ENCODE measurements at regions not wholly inside any gene's neighbourhood (a gene's known extent, or its start where the extent isn't known, plus 50 kb on each side); places are given as distances from the start of the nearest gene placed in this dataset.

DNA sequence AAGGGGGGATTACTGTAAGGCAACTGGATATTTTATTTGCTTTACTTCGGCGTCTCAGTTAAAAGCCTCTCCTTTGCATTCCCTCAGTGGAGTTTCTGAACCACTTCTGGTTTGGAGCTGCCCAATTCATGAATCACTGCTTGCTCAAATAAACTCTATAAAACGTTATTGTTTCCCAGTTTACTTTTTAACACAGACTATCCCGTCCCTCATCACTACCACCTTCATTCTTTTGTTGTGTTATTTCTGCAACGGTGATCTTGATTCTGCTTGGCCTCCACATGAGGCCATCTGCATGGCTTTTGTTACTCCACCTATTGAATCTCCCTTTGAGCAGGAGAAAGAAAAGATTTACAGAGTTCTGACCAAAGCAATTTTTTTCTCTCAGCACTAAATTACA lies 104.0 kb upstream of the PLEKHA5 start:
- no peak for DNase-seq

DNA sequence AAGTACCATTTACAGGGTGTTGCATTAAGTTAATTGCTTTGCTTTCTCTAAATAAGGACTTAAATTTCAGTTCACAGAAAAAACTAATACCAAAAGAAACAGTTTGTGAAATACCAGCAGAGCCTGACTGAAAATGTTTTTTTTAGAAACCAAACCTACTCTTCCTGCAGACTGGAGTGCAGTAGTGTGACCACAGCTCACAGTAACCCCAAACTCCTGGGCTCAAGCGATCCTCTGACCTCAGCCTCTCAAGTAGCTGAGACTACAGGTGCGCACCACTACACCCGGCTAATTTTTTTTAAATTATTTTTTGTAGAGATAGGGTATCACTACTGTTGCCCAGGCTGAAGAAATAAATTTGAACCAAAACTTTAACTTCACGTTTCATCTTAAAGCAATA lies 103.5 kb upstream of the PLEKHA5 start:
- no peak for DNase-seq

DNA sequence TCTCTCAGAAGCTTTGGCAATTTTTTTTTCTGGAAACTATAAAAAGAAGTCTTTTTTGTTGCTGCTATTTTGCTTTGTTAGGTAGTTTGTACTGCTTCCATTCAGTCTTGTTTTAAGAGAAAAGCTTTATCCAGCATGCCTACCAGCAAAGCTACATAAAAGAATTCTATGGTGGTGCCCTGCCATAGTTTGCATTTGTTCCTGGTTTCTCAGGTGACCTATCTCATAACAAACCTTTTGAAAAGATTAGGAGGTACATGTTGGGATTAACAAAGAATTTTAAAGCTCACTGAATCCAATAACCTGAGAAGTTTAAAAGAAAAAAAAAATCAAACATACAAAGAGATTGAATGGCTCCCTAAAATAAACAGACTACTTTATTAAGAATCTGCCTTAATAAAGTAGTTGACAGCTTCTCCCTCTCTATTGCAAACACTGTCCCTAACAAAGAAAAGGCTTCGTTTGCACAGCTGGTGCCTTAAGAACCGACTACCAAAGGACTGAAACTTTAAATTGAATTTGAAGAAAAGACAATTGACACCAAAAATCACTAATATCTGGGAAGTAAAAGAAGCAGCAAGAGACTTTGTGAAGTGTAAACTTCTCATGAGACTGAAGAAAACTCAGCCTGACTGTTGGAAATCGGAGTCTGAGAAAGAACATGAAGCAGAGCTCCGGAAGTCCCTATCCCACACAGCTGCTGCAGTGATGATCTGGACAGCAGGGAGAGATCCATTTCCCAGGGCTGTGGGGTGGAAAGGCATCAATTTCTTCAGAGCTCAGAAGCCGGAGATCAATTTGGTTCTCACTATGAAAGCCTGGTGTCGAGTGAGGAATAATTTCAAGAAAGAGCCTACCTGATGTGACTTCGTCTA lies 102.7 kb upstream of the PLEKHA5 start:
- no peak for DNase-seq

DNA sequence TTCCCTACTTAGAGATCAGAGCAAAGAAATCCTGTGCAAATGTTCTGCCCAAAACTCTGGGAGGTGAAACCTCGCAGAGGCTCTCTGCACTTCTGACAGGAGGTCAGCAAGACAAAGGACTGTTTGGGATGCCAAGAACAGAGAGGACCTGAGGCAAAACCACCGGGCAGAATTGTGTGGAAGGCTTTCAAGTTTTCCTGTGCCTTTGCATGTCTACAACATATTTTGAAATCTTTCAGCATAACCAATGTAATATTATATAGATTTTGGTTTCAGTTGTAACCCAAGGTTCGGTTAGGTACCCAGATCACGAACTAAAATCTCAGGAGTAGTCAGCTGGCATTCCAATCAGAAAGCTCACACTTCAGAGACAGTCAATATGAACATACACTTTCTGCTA lies 99.4 kb upstream of the PLEKHA5 start:
- DNase-seq: no peak

DNA sequence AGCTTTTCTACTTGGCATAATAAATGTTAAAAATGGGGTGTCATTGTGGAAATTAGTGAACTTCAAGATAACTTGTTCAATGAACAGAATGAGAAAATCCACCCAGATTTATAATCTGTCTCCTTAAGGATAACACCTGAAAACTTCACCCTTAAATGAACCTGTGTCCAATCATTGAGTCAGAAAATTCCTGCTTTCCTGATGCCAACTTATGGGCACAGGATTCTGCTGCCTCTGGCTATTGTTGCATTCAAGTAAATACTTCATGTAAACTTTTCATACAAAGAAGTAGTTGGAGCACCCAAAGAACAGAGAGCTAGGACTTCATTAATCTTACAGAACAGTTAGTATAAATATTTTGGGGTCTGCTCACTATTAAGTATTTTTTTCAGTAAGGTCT lies 98.9 kb upstream of the PLEKHA5 start:
- DNase-seq: no peak

DNA sequence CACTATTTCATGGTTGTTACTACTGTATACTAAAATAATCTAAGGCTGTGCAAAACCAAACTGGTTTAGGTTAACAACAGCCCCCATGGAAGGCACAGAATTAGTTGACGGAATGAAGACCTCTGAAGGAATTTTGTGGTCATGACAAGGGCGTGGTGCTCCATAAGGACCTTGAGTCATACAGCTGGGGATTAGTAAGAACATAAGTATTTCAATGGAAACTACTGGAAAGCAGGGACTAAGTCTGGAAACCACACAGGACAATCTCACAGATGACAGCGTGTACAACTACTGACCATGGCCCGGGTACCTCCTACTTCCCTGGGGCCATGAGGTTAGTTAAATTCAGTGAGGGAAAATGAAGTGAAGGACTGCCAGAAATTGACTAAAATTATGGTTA lies 98.5 kb upstream of the PLEKHA5 start:
- no peak for DNase-seq

DNA sequence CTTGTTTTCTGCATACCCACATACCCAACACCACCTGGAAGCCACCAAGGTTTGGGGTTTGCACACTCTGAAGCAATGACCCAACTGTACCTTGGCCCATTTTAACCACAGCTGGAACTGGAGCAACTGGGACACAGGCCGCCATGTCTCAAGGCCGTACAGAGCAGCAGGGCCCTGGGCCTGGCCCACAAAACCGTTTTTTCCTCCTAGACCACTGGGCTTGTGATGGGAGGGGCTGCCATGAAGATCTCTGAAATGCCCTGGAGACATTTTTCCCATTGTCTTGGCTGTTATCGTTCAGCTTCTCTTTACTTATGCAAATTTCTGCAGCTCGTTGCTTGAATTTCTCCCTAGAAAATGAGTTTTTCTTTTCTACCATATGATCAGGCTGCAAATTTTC lies 96.7 kb upstream of the PLEKHA5 start:
- no peak for DNase-seq

DNA sequence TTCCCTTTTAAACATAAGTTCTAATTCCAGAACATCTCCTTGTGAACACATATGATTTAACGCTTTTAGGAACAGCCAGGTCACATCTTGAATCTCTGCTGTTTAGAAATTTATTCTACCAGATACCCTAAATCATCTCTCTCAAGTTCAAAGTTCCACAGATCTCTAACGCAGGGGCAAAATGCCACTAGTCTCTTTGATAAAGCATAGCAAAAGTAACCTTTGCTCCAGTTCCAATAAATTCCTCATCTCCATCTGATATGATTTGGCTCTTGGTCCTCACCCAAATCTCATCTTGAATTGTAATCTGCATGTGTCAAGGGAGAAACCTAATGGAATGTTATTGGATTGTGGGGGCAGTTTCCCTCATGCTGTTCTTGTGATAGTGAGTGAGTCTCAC lies 96.3 kb upstream of the PLEKHA5 start:
- no peak for DNase-seq

DNA sequence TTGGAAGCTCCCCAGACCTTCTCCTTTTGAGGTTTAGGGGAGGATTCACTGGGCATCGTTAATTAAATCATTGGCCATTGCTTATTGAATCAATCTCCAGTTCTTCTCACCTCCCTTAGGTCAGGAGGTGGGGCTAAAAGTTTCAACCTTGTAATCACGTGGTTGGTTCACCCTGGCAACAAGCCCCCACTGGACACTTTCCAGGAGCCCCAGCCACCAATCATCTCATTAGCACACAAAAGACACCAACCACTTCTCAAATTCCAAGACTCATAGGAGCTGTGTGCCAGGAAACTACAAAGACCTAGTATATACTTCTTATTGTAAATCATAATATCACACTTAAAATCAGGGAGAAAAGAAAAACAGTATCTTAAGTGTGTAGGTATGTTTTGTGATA lies 94.6 kb upstream of the PLEKHA5 start:
- no peak for DNase-seq

DNA sequence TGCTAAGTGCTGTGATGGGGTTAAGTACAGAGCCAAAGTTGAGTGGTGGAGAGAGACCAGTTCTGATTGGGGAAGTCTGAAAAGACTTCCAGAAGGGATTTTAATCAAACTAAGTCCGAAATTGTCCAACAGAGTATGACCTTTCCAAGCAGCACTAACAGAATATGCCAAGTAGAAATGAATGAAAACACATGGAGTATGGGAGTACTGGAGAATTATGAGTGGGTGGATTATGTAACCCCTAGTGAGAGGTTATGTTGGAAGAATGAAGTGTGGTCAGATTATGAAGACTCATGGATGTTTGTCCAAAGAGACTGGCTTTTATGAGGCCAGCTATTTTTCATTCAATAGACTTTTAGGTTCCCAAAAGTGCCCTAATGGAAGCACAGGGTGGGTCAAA lies 94.0 kb upstream of the PLEKHA5 start:
- no peak for DNase-seq

DNA sequence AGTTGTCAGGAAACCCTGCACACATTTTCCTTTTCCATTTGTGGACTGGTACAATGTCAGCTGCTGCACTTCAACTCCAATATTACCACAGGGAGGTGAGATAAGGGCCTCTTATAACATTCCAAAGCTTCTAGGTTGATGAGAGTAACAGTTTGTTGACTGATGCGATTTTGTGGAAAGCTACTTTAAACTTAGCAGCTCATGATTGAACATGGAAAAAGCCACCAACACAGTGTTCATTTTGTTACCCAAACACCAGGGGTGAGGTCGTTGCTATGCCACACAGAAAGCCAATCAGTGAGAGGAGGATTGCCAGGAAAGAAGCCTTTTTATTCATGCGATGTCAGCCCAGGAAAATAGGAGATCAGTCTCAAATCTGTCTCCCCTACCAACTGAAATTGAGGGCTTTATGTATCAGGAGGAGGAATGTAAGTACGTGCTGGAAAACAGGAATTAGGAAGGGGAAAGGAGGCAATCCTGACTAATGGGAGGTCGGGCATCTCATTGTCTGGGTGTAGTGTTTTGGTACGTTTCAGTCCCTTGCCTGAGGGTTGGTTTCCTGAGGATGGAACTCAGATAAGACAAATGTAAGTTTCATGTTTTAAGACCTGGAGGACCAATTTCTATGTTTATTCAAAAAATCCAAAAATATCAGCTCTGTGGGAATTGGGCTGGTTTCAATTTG lies 92.7 kb upstream of the PLEKHA5 start:
- DNase-seq: no peak

DNA sequence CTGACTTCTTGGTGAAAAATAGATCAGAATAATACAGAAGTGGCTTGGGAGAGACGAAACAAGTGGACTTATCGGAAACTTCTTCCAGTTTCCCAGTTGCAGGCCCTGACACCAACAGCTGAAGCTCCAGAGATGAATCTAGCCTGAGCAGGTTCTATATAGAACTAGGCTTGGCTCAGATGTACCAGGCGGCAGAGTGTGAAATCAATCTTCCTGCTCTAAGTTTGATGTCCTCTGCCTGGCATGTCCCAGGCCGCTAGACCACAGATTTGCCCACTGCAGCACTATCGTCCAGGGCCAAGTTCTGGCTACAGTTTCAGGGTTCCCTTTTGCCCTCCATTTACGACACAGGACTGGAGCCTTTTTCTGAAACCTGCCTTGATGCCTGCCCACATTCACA lies 91.3 kb upstream of the PLEKHA5 start:
- DNase-seq: no peak

DNA sequence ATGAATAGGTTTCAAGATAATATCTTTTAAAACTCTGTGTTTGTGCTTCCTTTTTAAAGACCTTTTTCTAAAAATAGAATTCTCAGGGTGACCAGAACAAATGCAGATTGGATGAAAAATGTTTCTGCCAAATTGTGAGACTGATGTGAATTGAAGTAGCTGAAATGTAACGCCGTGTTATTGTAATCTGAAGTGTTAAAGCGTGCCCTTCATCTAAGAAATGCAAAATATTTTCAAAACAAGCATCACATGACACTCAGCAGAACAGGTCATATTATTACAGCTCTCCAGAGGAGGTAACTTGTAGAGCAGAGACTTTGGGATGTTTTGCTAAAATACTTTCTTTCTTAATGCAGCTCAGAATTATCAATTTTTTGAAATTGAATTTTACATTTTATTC lies 90.0 kb upstream of the PLEKHA5 start:
- no peak for DNase-seq

DNA sequence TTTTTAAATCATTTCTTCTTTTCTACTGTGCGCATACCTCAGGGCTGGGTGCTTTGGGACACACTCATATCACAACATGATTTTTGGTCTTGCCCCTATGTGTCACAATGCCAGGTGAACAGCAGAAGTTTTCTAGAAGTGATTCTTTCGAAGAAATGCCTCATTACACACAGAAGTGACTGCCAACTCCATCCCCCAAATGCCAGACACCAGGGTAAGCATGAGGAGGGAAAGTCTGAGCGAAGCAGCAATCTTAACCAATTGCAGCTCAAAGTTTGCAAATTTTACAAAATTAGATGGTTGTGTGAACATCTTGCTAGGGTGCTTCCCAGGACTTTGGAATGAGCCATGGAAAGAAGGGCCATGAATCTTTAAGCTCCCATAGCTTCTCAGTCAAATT lies 87.3 kb upstream of the PLEKHA5 start:
- DNase-seq: no peak

DNA sequence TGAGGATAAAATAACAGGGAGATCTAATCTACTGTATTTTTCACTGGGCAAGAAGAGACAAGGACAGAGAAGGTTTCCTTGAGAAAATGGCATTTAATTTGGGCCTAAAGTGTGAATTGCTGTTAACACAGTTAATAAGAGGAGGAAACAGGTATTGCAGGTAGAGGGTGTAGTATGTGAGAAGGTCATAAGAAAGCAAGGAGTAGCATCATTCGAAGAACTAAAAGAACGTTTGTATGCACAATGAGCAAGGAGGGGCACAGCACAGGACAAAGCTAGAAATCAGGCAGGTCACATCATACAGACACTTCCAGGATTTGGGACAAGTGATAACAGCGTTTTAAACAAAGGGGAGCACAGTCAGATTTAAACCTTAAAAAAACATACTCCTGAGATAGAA lies 85.1 kb upstream of the PLEKHA5 start:
- no peak for DNase-seq

DNA sequence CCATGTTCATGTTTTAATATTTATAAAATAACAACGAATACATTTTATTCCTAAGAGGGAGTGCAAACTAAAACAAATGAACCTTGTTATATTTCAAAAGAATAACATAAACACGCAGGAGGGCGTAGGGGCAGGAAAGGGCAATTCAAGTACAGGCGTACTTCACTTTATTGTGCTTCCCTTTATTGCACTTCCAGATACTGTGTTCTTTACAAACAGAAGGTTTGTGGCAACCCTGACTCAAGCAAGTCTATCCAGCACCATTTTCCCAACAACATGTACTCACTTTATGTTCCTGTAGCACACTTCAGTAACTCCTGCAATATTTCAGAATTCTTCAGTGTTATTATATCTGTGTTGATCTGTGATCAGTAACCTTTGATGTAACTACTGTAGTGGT lies 84.6 kb upstream of the PLEKHA5 start:
- DNase-seq: no peak

DNA sequence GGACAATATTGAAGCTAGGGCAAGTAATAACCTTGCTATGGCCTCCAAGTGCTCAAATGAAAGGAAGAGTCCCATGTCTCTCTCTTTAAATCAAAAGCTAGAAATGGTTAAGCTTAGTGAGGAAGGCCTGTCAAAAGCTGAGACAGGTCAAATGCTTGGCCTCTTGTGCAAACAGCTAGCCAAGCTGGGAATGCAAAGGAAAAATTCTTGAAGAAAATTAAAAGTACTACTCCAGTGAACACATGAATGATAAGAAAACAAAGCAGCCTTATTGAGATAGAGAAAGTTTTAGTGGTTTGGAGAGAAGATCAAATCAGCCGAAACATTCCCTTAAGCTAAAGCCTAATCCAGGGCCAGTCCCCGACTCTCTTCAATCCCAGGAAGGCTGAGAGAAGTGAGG lies 84.1 kb upstream of the PLEKHA5 start:
- DNase-seq: no peak

DNA sequence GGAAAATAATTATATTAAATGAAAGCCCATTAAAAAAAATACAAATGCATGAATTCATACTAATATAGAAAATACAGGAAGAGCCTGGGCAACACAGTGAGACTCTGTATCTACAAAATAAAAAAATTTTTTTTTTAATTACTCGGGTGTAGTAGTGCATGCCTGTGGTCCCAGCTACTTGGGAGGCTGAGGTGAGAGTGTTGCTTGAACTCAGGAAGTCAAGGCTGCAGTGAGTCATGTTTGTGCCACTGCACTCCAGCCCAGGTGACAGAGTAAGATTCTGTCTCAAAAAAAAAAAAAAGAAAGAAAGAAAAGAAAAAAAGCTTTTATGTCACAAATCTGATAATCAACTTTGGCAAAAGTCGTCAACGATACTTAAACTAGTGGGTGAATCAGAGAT lies 80.6 kb upstream of the PLEKHA5 start:
- no peak for DNase-seq

DNA sequence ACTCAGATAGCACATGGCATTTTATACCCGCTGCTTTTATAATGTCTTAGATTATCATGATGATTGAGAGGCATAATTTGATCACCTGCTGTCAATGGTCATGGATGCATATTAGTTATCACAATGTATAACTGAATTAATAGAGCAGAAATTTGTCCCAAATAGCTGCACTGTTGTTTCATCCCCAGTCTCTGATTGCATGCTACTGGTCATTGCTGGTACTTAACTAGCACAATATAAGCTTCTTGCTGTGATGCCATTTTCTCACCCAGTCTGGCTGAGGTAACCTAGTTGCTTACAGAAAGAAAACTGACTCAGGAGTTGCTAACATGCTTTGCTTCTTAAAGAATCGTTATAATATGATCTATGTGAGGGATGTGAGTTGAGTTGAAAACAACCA lies 76.8 kb upstream of the PLEKHA5 start:
- no peak for DNase-seq

DNA sequence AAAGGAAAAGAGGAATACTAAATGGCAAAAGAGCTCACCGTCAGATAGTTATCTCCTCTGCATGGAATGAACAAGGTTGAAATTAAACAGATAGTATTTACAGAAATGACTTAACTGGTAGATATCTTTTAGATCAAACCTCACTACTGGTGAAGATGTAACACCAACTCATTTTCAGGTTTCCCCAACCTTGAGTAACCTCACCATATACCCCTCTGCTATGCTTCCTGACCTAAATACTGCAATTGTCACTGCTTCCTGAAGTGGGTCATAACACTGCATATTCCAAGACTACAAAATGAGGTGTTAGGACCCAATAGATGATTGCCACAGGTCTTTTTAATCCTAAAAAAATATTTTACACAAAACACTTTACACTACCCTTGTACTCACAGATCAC lies 76.3 kb upstream of the PLEKHA5 start:
- DNase-seq: no peak

DNA sequence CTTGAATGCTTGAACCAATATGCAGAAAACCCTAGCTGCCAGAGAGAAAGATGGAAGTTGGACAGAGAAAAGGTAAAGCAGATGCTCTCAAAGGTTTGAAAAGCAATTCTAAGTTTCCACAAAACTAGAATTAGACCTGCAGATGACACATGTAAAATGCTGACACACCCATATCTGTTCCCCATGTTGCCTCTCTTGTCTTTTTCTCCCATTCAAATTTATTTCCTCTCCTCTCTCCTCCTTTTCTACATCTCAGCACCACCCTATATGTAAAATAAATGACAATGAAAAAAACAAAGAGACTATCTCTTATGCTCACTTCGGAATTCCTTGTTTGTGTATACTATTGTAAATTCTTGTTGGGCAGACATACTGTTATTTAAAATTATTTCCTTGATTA lies 75.5 kb upstream of the PLEKHA5 start:
- DNase-seq: no peak

DNA sequence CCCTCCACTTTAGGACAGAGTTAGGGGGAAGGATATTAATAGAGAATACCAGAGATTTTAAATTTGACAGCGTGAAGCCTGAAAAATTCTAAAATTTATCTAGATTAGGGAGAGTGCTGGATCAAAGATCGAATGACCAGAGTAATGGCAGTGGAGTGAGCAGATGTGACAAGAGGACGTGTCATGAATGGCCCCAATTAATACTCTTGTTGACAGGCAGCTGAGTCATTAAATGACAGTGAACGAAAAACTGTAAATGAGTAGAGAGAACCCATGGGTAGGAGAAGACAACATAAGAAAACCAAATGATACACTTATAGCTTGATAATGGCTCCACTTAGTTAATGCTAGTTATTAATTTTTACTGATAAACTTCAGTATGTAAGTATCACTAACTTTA lies 73.9 kb upstream of the PLEKHA5 start:
- DNase-seq: no peak

DNA sequence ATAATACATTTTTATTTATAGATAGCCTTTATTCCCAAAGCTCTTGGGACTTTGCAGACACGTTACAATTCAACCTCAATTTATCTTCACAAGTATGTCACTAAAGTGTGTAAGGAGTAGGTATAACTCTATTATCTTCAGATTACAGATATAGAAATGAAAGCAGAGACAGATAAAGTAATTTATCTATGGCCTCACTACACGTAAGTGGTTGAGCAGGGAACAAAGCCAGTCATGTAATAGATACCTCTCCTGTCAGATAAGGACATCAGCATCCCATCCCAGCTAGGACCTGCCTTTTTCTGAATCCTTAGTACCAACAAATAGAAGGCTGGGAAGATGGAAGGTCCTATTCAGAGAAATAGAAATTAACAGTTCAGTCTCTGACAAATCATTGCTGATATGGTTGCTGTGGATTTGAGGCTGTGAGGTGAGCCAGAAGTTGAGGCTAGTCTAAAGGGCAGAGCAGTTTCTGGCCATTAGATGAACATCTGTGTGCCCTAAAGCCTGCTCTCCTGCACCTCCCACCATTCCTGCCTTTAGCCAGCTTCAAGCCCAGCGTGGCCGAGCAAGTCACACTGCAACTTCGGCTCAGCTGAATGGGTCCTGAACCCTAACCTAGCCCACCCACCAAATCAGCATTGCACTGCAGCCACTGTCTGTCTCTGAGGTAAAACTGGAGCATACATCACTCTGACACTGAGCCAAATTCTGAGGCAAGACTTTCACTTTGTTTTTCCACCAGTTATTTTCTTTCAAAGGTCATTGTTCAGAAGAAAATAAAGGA lies 71.1 kb upstream of the PLEKHA5 start:
- no peak for DNase-seq

DNA sequence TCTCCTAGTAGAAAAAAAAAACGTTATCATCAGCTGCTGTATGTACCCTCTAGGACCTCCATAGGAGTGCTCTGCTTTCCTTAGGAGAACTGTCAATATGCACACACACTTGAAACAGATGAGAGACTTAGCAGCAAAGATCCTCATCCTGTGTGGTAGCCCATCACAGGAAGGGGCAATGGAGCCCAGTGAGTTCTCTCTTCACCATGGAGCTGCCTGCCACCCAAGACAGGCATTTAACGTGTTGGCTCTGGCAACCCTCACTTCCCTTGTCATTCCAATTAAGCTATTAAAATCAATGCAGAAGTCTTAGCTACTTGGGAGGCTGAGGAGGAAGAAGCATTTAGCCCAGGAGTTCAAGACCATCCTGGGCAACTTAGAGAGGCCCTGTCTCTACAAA lies 64.8 kb upstream of the PLEKHA5 start:
- DNase-seq: no peak

Measured in CD4-positive, alpha-beta T cell treated with Interleukin-4 for 4 hours (primary cell).